ENCODE measurements at regions not wholly inside any gene's neighbourhood (a gene's known extent, or its start where the extent isn't known, plus 50 kb on each side); places are given as distances from the start of the nearest gene placed in this dataset.

DNA sequence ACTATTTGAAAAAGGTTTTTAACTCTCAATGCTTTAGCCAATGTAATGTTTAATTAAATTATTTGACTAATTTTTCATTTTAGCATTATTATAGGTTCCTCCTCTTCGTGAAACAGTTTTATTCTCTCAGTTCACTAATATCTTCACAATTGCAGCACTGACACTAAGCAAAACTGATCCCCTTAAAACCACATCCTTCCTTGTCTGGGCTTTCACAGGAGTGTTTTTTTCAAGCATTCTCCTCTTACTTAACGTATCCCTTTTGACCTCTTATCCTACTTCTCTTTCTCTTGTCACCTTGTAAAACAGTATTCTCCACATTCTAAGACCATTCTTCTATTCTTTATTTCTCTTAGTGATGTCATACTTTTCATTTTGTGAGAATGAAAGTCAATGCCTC, 112.8 kb downstream of the DSC3 start:
- no peak for TF ChIP-seq CTCF (IDR thresholded peaks at IDR 0.05)
- no peak for TF ChIP-seq ZFX (IDR thresholded peaks at IDR 0.05; ENCODE audit: borderline replicate concordance)
